PFSK-1 (cell line): ENCODE measurements at regions not wholly inside any gene's neighbourhood (a gene's known extent, or its start where the extent isn't known, plus 50 kb on each side); places are given as distances from the start of the nearest gene placed in this dataset.

Source experiments
- POLR2AphosphoS5 ChIP-seq: IDR thresholded peaks from 2 replicates; pipeline ENCODE4 v1.6.1; 2012; ENCODE audit warnings: low read depth, mild to moderate bottlenecking, control low read depth, low read length, moderate library complexity
- SIN3A ChIP-seq: IDR thresholded peaks from 2 replicates; pipeline ENCODE4 v1.6.1; 2012; ENCODE audit warnings: mild to moderate bottlenecking, low read length, moderate library complexity, borderline replicate concordance; ENCODE audit not compliant: insufficient read depth
- TF ChIP-seq, protein P1 (sequence below), 2 experiments: IDR thresholded peaks; 2 replicates each; pipeline versions ENCODE4 v1.6.1 to v1.8.0; 2011 to 2012; ENCODE audit warnings: low read depth in 2 of 2, low read length in 2 of 2, control low read depth in 1 of 2, inconsistent platforms in 1 of 2, mild to moderate bottlenecking in 1 of 2, moderate library complexity in 1 of 2; ENCODE audit not compliant: insufficient read depth in 1 of 2

DNA sequence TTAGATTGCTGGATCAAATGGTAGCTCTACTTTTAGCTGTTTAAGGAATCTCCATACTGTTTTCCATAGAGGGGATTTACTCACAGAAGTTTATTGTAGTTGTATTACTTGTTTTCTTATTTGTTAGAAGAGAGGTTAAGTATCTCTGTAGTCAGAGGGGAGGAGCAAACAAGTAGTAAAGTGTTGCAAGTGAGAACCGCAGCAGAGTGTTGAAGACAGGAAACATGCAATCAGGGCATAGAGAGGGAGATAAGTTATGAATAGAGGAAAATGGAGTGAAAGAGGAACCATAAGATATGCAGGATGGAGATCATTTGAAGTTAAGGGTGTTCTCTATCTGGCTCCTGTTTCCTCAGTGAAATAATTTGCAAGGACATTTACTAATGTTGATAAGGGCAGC, 331.4 kb upstream of the TMEM229A start:
- TF ChIP-seq POLR2AphosphoS5 (no peak), SIN3A (no peak)
- TF ChIP-seq, protein P1, sequence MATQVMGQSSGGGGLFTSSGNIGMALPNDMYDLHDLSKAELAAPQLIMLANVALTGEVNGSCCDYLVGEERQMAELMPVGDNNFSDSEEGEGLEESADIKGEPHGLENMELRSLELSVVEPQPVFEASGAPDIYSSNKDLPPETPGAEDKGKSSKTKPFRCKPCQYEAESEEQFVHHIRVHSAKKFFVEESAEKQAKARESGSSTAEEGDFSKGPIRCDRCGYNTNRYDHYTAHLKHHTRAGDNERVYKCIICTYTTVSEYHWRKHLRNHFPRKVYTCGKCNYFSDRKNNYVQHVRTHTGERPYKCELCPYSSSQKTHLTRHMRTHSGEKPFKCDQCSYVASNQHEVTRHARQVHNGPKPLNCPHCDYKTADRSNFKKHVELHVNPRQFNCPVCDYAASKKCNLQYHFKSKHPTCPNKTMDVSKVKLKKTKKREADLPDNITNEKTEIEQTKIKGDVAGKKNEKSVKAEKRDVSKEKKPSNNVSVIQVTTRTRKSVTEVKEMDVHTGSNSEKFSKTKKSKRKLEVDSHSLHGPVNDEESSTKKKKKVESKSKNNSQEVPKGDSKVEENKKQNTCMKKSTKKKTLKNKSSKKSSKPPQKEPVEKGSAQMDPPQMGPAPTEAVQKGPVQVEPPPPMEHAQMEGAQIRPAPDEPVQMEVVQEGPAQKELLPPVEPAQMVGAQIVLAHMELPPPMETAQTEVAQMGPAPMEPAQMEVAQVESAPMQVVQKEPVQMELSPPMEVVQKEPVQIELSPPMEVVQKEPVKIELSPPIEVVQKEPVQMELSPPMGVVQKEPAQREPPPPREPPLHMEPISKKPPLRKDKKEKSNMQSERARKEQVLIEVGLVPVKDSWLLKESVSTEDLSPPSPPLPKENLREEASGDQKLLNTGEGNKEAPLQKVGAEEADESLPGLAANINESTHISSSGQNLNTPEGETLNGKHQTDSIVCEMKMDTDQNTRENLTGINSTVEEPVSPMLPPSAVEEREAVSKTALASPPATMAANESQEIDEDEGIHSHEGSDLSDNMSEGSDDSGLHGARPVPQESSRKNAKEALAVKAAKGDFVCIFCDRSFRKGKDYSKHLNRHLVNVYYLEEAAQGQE (IDR thresholded peaks at IDR 0.05; ENCODE audit: insufficient read depth in 1 of 2, low read depth in 2 of 2, low read length in 2 of 2): no peak
